ENCODE measurements at regions not wholly inside any gene's neighbourhood (a gene's known extent, or its start where the extent isn't known, plus 50 kb on each side); places are given as distances from the start of the nearest gene placed in this dataset.

DNA sequence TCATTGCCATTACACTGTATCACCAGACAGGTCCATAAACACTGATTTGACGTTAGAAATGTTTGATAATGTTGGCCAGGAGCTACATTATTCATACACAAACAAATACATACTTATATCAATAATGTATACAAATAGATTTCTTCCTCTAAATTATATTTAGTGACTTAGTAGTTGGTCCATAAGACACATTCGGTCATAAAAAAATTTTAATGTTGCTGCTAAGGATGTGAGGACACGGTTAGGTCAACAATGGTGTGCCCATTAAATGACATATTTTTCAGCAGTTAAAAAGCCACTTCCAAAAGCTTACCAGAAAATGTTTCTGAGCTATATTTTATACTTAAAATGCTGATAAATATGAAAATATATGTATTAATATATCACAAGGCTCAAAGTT, 1148.7 kb upstream of the TMEM132C start:
- TF ChIP-seq, protein P1, sequence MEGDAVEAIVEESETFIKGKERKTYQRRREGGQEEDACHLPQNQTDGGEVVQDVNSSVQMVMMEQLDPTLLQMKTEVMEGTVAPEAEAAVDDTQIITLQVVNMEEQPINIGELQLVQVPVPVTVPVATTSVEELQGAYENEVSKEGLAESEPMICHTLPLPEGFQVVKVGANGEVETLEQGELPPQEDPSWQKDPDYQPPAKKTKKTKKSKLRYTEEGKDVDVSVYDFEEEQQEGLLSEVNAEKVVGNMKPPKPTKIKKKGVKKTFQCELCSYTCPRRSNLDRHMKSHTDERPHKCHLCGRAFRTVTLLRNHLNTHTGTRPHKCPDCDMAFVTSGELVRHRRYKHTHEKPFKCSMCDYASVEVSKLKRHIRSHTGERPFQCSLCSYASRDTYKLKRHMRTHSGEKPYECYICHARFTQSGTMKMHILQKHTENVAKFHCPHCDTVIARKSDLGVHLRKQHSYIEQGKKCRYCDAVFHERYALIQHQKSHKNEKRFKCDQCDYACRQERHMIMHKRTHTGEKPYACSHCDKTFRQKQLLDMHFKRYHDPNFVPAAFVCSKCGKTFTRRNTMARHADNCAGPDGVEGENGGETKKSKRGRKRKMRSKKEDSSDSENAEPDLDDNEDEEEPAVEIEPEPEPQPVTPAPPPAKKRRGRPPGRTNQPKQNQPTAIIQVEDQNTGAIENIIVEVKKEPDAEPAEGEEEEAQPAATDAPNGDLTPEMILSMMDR (IDR thresholded peaks at IDR 0.05; ENCODE audit: poor library complexity, severe bottlenecking): no peak
- no peak for TF ChIP-seq RAD21 (conservative IDR thresholded peaks at IDR 0.05)
- no peak for TF ChIP-seq EZH2 (IDR thresholded peaks at IDR 0.05; ENCODE audit: borderline replicate concordance, insufficient read depth, low read length, poor library complexity, severe bottlenecking)
- TF ChIP-seq TAF1 (IDR thresholded peaks at IDR 0.05; ENCODE audit: low read depth): no peak
- TF ChIP-seq EP300 (conservative IDR thresholded peaks at IDR 0.05; ENCODE audit: poor library complexity, severe bottlenecking): no peak
- no peak for TF ChIP-seq POLR2AphosphoS5 (IDR thresholded peaks at IDR 0.05)
